OCI-LY3 (cell line): ENCODE measurements at regions not wholly inside any gene's neighbourhood (a gene's known extent, or its start where the extent isn't known, plus 50 kb on each side); places are given as distances from the start of the nearest gene placed in this dataset.

Experiments
- H2AFZ ChIP-seq: fragments of 200-600, 300-600 bp; shearing (Covaris generic); 2 replicates; pipeline ENCODE4 v1.6.0; 2014; ENCODE audit warnings: antibody characterized with exemption, low read depth, low read length
- H3K27ac ChIP-seq: fragments of 200-600, 300-600 bp; sonication (generic); 2 replicates; pipeline ENCODE4 v1.5.1; 2014; ENCODE audit warnings: mild to moderate bottlenecking, low read length, moderate library complexity, mixed read lengths
- H3K27me3 ChIP-seq: fragments of 200-600, 300-600 bp; sonication (generic); 2 replicates; pipeline ENCODE4 v1.6.1; 2014; ENCODE audit warnings: low read depth, low read length, mixed read lengths
- H3K36me3 ChIP-seq: fragments of 200-600, 300-600 bp; sonication (generic); replicated peaks from 2 replicates; pipeline ENCODE3; 2014; ENCODE audit warnings: low read depth, low read length, mixed read lengths
- H3K4me1 ChIP-seq: fragments of 300-600, 200-600 bp; sonication (generic); 2 replicates; pipeline ENCODE4 v1.6.1; 2014; ENCODE audit warnings: low read length, mixed read lengths
- H3K4me2 ChIP-seq: fragments of 200-600, 300-600 bp; sonication (generic); 2 replicates; pipeline ENCODE4 v1.6.1; 2014; ENCODE audit warnings: low read length, mixed read lengths
- H3K4me3 ChIP-seq: fragments of 300-600, 200-600 bp; sonication (generic); 2 replicates; pipeline ENCODE4 v1.5.1; 2014; ENCODE audit warnings: antibody characterized with exemption, mild to moderate bottlenecking, low read length, moderate library complexity
- H3K79me2 ChIP-seq: fragments of 300-600, 200-600 bp; shearing (Covaris generic); 2 replicates; pipeline ENCODE4 v1.6.1; 2014; ENCODE audit warnings: mild to moderate bottlenecking, low read length, mixed read lengths
- H3K9ac ChIP-seq: fragments of 300-600, 200-600 bp; shearing (Covaris generic); 2 replicates; pipeline ENCODE4 v1.6.0; 2014; ENCODE audit warnings: mild to moderate bottlenecking, low read length, moderate library complexity
- H3K9me3 ChIP-seq: fragments of 200-600, 300-600 bp; shearing (Covaris generic); 2 replicates; pipeline ENCODE4 v1.6.1; 2014; ENCODE audit warnings: low read length, mixed read lengths; ENCODE audit not compliant: insufficient read depth
- H4K20me1 ChIP-seq: fragments of 200-600, 300-600 bp; sonication (generic); 2 replicates; pipeline ENCODE4 v1.6.1; 2016; ENCODE audit warnings: low read length, mixed read lengths; ENCODE audit not compliant: insufficient read depth
- CTCF ChIP-seq: fragments of 200-600, 300-600 bp; sonication (generic); IDR thresholded peaks from 2 replicates; pipeline ENCODE4 v1.5.1; 2014; ENCODE audit warnings: antibody characterized with exemption, low read length, low read depth
- EZH2phosphoT487 ChIP-seq: fragments of 200-600 bp; shearing (Covaris generic); IDR thresholded peaks from 2 replicates; pipeline ENCODE4 v1.6.1; 2018; ENCODE audit warnings: antibody characterized with exemption, mixed run types, low read depth

DNA sequence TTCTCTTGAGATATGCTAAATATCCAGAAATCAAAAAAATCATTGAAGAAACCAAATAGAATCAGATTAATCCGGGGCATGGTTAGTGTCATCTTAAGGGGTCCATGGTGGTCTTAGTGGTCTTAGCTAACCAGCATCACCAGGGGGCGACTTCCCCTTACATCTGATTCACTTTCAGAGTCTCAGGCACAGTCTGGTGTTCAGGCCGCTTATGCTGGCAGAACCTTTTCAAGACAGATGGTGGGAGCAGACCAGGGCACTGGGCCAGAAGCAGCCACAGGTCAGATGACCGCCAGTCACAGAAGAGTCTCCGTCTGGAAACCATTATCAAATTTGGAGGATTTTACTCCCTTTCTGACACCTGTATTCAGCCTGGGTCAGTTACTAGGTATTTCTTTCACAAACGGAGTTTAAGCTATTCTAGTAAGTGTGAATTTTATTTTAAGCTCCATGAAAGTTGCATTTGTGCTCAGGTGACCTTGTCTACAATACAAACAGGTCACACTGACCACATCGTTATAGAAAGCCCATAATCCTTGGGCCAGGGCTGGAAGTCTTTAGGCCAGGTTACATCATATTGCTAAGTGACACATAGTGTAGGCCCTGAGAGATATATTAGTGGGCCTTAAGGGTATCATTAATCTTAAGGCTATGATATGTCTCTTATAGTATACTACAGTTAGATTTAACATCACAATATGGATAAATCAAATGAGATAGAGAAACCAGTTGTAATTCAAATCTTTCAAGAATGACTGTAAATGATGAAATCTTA, 365.5 kb downstream of the GBE1 start:
- Histone ChIP-seq H3K4me2 (no peak overlapping the region), H3K9me3 (no peaks in the 10 kb centered on the region), H3K9ac (no peak overlapping the region), H3K27ac (no peak overlapping the region), H3K4me3 (no peak overlapping the region), H2AFZ (0 out of 2 replicates have a peak overlapping the region, but pooled peaks have one; percentile 17), H3K27me3 (no peaks in the 10 kb centered on the region), H4K20me1 (no peaks in the 10 kb centered on the region), H3K79me2 (no peaks in the 10 kb centered on the region), H3K36me3 (no peaks in the 10 kb centered on the region), H3K4me1 (no peaks in the 10 kb centered on the region)
- peak; percentile 49 for TF ChIP-seq CTCF
- no peak for TF ChIP-seq EZH2phosphoT487

DNA sequence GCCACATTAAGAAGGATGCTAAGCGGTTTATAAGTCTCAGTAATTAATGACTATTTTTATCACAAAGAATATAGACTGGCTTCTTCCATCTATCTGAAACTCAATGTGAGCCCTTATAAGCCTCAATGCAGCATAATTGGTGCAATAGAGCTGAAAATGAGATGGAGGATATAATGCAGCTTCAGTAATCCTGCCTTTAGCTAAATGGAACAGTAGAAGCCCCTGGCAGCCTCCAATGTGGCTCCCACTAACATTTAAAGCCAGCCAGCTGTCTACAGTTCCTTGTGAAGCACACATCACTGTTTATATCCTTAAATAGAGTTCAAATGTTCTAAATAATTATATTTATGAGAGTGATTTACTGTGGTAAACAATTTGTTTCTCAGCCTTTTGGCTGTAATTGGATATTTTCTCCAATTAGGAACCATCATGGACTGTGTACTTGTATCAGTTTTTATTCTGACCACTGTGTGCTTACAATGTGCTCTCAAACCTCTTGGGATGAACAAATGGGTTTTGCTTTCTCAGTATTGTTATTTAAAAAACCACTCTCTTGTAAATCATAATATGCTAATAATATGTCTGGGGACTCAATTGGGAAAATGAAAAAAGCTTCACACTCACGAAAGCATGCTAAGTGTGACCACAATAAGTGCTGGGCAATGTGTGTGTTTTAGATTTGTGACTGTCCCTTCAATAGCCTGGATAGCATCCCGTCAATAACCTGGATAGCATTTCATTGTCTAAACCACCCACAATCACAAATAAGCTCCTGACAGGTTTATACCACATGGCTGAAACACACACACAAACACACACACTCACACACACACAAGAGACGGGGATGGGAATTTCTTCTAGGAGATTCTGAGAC, 366.6 kb downstream of the GBE1 start:
- no peaks in the 10 kb centered on the region for H3K36me3 ChIP-seq
- no peak overlapping the region for H3K9ac ChIP-seq
- no peak for TF ChIP-seq EZH2phosphoT487
- no peak for TF ChIP-seq CTCF
- H3K27ac ChIP-seq = no peak overlapping the region
- no peaks in the 10 kb centered on the region for H3K79me2 ChIP-seq
- H3K27me3 ChIP-seq = no peaks in the 10 kb centered on the region
- H3K4me2 ChIP-seq = no peak overlapping the region
- no peaks in the 10 kb centered on the region for H3K4me1 ChIP-seq
- H4K20me1 ChIP-seq = no peaks in the 10 kb centered on the region
- 0 out of 2 replicates have a peak overlapping the region, but pooled peaks have one; percentile 17 for H2AFZ ChIP-seq
- H3K4me3 ChIP-seq = no peak overlapping the region
- H3K9me3 ChIP-seq = no peaks in the 10 kb centered on the region

DNA sequence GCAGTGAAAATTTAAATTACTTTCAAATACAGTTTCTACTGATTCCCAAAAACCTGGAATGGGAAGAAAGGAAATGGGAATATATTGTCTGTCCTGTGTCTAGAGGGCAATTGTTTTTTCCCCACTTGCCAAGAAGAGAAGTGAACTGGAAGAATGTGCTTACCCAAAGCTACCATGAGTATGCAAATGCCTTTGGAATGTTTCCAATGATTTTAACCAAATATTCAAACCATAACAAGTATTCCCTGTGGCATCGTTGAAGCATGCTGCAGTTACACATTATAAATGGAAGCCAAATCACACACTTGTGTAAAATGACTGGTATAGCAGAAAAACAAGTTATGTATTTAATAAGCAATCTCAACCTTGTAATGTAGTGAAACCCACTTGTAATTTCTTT, 368.2 kb downstream of the GBE1 start:
- H3K27me3 ChIP-seq = no peaks in the 10 kb centered on the region
- H3K4me1 ChIP-seq = no peaks in the 10 kb centered on the region
- H3K79me2 ChIP-seq = no peaks in the 10 kb centered on the region
- no peaks in the 10 kb centered on the region for H3K9me3 ChIP-seq
- H3K9ac ChIP-seq = no peak overlapping the region
- TF ChIP-seq EZH2phosphoT487 (no peak), CTCF (no peak)
- H4K20me1 ChIP-seq = no peaks in the 10 kb centered on the region
- H3K27ac ChIP-seq = no peak overlapping the region
- H3K36me3 ChIP-seq = no peaks in the 10 kb centered on the region
- no peak overlapping the region for H3K4me3 ChIP-seq
- H3K4me2 ChIP-seq = no peak overlapping the region
- no peak overlapping the region for H2AFZ ChIP-seq

DNA sequence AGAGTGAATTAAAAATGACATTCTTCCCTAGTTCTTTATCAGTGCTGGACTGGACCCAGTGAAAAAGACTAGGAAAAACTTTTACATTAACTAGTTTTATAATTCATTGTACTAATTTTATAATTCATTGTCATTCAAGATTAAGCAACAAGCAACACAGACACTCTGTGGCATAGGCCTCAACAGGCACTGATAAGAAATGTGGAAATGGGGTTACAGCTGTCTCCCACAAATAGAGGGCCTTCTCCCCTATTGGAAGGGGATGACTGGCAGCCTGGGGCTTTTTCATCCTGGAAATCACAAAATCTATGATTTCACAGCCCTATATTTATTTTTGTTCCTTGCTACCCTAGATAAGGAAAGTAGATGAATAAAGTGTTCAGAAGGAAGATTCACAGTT, 370.6 kb downstream of the GBE1 start:
- Histone ChIP-seq H4K20me1 (no peaks in the 10 kb centered on the region), H3K36me3 (no peaks in the 10 kb centered on the region), H2AFZ (no peak overlapping the region), H3K9me3 (no peaks in the 10 kb centered on the region), H3K27ac (no peak overlapping the region), H3K4me1 (no peaks in the 10 kb centered on the region), H3K4me2 (no peak overlapping the region), H3K27me3 (no peaks in the 10 kb centered on the region), H3K4me3 (no peak overlapping the region), H3K79me2 (no peaks in the 10 kb centered on the region), H3K9ac (no peak overlapping the region)
- no peak for TF ChIP-seq CTCF
- no peak for TF ChIP-seq EZH2phosphoT487
